NCI-H2196 treated with DMSO at 0.1 percent for 48 hours (cell line): ENCODE measurements at regions not wholly inside any gene's neighbourhood (a gene's known extent, or its start where the extent isn't known, plus 50 kb on each side); places are given as distances from the start of the nearest gene placed in this dataset.
"Not testable (repeated sequence)": the region's sequence is repeated elsewhere in the genome, so short reads cannot be mapped to it uniquely, and the experiment has no call there.

Experiments
- DNase-seq: peaks from one replicate; lab custom pipeline; 2025; ENCODE audit not compliant: unreplicated experiment; lab: John Stamatoyannopoulos, UW

DNA sequence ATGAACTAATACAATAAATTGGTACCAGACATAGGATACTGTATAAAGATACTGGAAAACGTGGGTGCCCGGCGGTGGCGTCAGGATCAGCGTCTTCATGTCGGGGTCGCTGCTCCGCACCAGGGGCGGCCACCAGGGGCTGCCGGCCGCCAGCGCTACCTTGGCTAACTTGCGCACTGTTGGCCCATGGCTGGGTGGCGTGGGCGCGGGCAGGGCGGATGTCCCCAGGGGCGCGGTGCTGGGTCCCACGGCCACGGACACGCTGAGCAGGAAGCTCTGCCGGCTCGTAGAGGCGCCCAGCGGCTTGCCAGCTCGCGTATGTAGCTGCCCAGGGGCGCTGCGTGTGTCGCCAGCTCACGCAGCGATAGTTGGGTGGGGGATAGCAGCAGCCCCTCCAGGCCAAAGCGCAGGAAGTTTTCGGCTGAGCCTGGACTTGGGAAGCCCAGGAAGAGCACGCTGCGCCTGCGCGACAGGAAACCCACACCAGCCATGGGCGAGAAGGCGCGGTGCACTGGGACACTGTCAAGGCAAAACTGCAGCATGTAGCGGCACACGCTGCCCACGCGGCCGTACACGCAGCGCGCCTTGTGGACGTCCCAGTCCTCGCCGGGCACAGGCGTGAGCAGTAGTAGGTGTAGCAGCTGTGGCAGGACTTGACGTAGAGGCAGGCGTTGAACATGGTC is 299.9 kb downstream of the CCDC74A start:
- DNase-seq: no peak

DNA sequence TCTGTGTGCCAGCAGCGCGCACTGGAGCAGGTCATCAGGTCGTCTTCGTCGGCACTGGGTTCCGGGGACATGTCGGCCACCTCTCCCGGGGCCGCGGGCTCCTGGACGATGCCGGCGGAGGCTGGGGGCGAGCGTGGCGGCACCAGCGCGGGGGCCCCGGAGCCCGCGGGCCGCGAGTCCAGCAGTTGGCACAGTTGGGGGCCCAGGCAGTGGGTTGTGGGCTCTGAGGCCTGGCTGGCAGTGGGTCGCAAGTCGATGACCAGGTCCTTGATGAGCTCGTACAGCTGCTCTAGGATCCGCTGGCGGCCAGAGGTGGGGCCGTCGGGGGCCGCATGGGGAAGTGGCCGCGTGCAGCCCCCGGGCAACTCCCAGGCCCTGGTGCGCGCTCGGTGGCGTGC is 300.5 kb downstream of the CCDC74A start:
- no peak for DNase-seq

DNA sequence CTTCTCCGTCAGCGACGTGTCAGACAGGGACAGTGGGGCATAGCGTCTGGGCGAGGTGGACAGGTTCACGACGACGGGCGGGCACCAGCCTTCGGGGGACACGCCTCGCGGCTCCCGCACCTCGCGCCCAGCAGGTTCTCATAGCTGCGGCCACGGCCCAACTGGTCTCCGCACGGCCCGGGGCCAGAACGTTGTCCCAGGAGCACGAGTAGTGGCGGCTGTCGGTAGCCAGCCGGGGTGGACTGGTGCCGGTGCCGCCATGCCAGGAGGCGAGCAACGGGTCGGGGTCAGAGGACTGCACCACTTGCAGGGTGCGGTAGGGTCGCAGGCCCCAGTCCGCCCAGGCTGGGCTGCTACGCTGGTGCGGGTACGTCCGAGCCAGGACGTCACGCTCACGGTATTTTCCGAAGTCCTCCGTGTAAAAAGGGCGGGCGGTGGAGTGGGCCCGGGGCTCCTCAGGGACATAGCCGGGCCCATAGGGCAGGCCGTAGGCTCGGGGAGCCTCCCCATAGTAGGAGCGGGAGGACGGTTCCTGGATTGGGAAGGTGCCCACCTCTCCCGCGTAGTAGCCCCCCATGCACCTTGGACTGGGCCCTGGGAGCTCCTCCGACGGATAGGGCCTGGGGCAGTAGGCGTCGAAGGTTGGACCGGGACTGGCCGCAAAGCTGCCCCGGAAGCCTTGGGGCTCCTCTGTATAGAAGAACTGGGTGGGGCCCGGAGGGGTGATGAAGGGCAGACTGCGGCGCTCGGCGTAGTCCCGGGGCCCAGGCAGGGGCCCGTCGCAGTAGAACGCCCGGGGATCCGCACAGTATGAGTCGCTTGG is 301.2 kb downstream of the CCDC74A start:
- DNase-seq: not testable (repeated sequence)

DNA sequence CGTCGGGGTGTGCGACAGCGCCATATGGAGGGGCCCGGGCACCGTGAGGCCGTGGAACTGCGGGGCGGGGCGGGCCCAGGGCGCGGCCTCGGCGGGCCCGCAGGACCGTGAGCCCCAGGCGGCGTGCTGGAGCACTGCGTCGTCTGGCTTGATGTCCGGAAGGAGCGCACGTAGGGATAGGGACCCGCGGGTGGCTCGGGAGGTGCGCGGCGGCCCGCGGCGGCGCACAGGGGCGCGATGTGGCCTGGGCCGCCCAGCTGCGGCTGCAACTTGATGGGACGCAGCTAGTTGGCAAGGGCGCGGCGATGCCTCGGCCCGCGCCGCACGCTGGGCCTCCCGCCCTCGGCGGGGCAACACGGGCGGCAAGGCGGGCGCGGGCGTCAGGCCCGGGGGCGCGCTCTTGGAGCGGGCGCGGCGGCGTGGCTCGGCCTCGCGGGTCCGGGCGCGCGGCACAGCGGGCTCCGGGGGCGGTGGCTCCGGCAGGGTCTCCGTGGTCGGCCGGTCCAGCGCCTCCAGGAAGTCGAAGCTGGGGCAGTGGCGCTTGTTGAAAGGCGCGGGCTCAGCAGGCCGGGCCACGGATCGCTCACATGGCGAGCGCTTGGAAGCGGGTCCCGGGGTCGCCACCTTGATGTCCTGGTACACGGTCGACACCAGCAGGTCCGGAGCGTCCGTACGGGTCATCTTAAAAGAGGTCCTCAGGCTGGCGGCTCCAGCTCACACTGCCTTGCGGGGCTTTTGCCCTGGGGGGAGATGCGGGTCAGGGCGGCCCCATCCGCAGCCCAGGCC is 302.0 kb downstream of the CCDC74A start:
- DNase-seq: not testable (repeated sequence)

DNA sequence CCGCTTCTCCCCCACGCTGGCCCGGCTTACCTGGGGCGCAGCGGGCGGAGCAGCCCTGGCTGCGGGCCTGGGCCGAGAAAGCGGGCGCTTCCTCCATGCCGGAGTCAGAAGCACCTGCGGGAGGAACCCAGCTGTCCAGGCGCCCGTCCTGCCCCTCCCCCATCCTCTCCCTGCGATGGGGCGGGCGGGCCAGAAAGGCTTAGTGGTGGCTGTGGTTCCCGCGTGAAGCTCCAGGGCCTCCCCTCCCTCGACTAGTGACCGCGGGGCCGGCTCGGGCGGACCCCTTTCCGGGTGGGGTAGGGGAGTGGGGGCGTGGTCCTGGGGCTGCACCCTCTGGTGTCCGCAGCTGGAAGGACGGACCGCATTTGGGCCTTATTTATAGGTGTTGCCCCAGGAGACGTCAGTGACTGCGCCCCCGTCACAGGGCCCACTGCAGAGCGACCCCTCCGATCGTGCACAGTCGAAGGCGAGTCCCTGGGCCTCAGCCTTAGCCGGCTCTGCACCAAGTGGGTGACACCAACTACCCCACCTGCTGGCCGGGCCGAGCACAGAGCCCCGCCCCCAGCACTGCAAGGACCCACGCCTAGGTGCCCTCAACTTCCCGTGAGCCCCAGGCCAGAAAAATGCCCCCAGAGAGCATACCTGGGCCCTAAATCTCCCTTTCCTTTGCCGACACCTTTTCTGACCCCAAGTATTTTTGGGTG is 302.7 kb downstream of the CCDC74A start:
- DNase-seq: not testable (repeated sequence)

DNA sequence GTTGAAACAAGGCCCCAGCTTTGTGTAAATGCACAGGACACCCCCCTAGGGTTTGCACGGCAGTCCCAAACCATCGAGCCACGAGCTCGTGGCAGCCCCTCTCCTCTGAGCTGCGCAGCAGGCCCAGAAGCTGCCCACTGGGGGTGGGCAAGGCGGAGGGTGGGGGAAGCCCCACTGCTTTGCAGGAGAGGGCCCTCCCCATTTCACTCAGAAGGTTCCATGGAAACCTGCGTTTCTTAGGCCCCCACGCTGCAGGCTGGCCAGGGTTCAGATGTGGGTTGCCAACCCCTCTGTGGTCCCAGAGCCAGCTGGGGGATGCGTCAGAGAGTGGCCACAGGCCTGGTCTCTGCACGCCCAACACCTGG is 303.2 kb downstream of the CCDC74A start:
- DNase-seq: not testable (repeated sequence)

DNA sequence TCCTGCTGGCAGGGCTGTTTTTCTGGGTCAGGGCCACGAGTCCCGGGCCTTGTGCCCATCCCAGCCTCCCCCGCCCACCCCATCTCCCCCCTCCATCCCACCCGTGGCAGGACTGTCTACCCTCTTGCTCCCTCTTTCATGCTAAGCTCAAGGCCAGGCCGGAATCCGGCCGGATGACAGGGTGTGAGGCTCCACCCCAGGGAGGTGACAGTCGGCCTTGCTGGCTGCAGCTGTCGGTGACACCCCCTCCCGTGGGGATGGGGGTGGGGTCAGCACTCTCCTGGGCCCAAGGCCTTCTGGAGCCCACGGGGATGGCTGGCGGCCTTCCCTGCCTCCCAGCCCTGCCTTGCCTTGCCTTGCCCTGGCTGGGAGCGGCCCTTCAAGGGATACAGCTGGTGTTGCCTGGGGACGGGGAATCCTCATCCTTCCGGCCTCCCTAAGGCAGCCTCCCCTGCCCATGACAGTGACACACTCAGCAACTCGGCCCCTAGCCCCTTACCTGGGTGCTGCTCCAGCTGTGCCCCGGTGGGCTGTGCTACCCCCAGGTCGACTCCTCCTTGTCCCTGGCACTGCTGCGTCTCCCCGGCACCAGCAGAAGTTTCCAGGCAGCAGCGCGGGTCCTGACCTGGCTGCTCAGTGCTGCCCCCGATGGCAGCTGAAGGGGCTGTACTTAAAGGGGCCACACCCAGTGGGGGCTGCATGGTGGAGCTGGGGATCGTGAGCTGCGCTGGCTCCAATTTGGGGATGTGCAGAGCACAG is 303.9 kb downstream of the CCDC74A start:
- DNase-seq: not testable (repeated sequence)

DNA sequence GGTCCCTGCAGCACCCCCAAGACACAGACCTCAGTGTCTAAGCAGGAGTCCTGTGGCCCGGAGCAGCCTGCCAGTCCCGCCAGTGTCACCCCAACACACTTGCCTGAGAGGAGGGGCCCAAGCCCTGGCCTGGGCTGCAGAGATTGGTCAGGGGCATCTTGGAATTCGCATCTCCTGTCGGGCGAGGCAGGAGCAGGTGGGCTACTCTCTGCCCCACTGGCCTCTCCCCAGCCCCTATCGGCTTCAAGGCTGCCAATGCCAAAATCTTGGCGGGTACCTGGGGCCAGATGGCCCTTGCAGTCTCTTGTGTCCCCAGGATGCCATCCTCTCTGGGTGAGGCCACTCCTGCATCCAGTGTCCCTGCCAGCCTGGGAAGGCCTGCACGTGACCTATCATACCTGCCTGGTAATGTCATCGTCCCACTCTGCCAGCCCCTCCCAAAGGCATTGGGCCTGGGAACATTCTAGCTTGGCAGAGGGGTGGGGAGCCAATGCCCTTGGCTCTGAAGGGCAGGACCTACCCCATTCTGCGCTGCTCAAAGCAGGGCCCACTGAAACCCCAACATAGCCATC is 304.6 kb downstream of the CCDC74A start:
- DNase-seq: not testable (repeated sequence)

DNA sequence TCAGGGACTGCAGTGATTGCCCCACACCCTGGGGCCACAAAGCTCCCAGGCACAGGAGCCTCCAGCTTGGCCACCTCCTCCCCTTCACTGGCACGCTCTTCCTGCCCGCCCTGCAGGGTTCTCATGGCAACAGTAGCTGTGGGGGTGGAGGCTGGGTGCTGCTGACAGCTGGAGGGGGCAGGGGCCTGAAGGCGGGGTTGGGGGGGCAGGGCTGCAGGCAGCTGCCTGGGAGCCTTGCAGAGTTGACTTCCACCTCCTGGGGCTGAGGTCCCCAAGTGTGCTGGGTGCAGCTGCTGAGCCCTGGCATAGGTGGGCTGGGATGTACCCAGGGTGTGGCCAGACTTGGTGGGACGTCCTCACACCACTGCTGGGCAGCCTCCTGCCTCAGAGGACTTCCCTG is 305.2 kb downstream of the CCDC74A start:
- not testable (repeated sequence) for DNase-seq

DNA sequence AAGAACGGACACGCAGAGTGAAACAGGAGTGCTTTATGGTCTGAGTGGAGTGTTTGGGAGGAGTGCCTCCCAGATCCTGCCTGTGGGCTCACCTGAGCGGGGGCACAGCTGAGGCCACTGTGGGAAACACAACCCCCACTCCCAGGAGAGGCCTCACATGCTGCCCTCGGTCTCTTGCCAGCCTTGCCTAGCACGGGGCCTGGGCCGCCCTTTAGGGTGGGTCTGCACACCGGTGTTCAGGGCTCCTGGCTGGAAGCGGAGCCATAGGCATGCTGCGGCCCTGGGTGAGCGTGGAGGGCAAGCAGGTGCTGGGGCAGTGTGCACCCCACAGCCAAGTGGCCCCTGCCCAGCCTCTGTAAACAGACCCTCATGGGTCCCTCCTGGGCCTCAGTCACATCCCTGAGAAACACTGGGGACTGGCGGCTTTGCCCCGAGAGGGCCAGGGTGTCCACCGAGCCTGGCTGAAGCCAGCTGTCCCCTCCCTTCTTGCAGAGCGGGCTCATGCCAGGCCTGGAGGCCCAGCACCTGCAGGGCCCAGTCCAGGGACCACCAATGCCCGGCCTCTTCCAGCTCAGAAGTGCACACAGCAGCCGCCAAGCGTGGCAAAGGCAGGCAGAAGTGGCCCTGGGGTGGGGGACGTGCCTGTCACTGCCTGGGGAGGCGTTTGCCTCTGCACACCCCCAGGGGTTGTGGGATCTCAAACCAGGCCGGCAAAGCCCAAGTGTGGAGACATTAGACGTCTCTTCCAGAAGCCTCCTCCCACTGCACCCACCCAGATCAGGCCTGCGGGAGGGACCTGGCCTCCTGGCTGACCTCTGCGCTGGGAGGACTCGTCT is 305.9 kb downstream of the CCDC74A start:
- not testable (repeated sequence) for DNase-seq

DNA sequence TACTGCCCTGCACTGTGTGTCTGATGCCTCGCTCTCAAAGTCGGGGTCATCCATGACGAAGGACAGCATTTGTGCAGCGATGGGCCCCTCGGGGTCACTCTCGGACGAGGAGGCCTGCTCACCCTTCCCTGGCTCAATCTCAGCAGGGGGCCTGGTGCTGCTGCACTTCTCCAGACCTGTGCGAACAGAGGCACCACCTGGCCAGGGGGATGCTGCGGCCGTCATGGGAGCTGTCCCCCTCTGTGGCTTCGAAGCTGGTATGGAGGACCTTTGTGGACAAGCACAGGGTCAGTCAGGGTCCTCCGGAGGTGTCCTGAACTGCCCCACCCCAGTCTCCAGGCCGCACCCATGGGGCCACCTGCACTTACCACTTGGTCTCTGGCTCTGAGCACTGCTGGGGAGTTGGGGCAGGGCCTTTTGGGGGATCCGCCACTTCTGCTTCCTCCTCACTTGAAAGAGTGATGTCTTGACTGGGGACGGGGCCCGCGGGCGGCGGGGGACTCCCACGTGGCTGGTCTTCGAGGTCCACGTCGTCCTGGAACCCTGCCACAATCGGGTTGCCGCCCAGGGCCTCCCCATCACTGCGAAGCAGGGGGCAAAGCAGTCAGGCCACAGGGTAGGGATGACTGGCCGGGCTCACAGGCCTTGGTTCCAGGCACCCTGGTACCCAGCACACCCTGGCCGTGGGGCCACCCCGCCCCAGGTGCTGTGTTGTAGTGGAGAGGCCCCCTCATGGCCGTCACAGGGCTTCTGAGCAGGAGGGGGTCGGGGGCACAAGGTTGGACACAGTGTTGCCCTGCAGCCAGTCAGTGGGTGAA is 306.7 kb downstream of the CCDC74A start:
- DNase-seq: not testable (repeated sequence)

DNA sequence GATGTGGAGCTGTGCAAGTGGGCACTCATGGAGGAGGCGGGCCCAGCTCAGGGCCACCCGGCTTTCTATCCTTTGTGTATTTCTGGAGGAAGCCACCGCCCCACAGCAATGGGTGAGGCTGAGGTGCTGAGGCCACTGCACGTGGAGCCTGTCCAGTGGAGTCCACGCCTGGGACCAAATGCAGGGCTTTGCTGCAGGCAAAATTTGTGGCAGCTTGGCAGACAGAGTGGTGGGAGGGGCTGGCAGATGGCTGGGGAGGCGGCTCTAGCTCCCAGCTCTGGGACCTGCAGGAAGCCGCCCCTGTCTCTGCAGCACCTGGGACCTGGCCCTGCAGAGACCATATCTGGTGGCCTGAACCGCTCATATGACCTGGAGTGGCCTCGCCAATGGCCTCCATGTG is 307.3 kb downstream of the CCDC74A start:
- DNase-seq: not testable (repeated sequence)

DNA sequence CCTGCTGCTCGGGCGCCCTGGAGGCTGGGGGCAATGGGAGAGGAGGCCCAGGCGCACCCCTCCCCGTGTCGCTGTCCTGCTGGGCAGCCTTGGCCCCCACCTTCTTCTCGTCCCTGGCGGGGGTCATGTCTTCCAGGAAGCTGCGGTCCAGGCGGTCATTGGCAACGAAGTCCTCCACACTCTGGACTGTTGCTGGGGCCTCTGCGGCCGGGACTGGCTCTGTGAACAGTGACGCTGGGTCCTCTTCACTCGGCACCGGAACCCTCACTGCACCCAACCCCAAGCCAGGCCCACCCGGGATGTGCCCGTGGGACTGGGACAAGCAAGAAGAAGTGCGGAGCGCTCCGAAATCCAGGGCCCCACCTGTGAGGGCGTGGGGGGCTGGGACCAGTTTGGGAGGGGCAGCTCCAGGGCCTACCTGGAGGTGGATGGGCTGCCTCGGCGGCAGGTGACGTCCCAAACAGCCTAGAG is 308.0 kb downstream of the CCDC74A start:
- no peak for DNase-seq

DNA sequence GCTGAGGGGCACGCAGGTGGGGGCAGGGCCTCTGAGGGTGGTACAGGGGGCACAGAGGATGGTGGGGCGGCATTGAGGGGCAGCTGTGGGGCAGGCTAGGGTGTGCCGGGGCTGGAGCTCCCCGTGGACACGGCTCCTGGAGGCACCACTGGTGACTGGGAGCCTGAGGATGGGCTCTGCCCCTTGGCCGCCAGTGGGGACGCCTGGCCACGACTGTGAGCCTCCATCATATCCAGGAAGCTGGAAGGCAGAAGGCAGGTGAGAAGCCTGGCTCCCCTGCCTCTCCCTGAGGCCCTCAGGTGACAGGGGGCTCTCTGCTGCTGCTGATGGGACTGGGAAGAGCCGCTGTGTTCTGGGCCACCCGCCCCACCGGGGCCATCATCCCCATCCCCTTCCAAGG is 308.4 kb downstream of the CCDC74A start:
- DNase-seq: not testable (repeated sequence)

DNA sequence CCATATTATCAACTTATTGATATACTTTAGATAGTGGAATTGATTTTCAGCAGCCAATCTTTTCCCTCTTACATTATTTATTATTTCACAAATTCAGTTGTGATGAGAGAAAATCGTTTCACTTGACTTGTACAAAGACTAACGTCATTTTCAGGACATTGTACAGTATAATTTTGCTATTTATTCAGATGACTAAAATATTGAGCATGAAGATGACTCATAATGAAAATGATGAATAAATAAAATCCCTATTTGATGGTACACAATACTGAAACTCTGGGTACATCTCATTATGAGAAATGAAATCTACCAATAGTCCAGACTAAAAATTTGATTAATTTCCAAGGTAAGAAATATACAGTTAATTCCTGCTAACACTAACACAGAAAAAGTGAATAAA is 316.4 kb downstream of the CCDC74A start:
- DNase-seq: not testable (repeated sequence)

DNA sequence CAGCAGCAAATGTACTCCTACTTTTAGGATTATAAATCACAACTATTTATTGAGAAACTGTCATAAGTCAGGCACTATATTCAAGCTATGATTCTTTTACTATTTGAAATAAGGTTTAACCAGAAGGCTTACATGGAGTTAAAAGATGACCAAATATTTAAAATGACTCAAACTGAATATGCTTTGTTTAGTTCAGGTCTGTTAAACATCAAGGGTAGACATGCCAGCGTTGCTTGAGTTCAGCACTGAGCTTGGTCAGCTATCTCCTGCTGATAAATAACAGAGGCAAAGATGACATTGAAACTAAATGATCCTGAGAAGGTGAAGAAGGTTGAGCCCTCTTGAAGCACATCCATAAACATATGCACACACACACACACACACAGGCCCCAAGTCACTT is 305.6 kb downstream of the ANKRD30BL start:
- DNase-seq: not testable (repeated sequence)

DNA sequence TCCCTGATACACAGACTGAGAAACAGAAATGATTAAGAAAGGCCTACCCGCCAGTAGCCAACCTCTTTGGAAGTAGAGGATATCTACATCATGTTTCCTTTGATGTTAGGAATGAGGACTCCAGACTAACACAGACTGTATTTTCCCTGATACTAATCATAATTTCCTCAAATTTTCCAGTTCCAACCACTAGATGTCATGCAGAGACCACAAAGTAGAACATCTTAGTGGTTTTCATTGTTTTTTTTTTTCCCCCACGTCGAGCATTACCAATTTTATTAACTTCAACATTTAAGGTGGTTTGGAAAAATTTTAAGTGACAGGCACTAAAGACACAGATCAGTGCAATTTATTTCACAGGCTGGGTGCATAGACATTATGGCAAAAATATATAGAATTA is 303.6 kb downstream of the ANKRD30BL start:
- not testable (repeated sequence) for DNase-seq
